Vagina (tissue), 2 donors: ENCODE measurements at regions not wholly inside any gene's neighbourhood (a gene's known extent, or its start where the extent isn't known, plus 50 kb on each side); places are given as distances from the start of the nearest gene placed in this dataset.

Source experiments
- CTCF ChIP-seq, 3 experiments: fragments of 450-650 bp in 2 of 3; fragments of 200-600 bp in 1 of 3; sonication (generic) in 1 of 3; IDR thresholded peaks; one replicate each; pipeline ENCODE4 v1.5.1; 2017 to 2019; ENCODE audit warnings: antibody characterized with exemption in 3 of 3, mild to moderate bottlenecking in 2 of 3, moderate library complexity in 2 of 3
- POLR2A ChIP-seq, 2 donors: fragments of 450-650 bp; IDR thresholded peaks; one replicate each; pipeline ENCODE4 v1.6.1; 2017; ENCODE audit warnings: antibody characterized with exemption in 2 of 2, mild to moderate bottlenecking in 2 of 2, moderate library complexity in 2 of 2

GRCh38 chr6:98041921-98042320 is 758.9 kb upstream of the MMS22L start:
- TF ChIP-seq CTCF (IDR thresholded peaks at IDR 0.05) (no peak), POLR2A (IDR thresholded peaks at IDR 0.05) (no peak)
